ENCODE measurements at regions not wholly inside any gene's neighbourhood (a gene's known extent, or its start where the extent isn't known, plus 50 kb on each side); places are given as distances from the start of the nearest gene placed in this dataset.

DNA sequence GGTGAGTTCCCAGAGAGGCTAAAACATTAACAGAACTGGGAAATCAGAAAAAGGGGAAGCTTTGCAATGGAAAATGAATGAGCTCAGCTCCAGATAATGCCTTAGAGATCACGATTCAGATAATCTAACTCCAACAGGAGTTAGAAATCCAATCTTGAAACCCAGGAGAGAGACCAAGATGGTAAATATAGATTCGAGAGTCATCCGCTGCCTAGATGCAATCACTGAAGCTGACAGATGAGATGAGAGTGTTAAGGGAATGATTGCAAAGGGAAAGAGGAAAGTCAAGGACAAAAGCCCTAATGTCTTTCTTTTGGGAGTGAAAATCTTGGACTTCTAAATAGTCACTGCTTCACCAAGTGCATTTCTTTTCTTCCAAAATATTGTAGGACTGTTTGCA, 722.0 kb downstream of the EPHA4 start:
- 43% methylated on average over 3 of the region's 3 CpGs for WGBS
- Histone ChIP-seq H3K4me1 (replicated peaks) (no peaks in the 10 kb centered on the region), H3K27ac (no peak overlapping the region), H3K36me3 (no peaks in the 10 kb centered on the region), H3K4me3 (no peak overlapping the region), H3K9me3 (no peaks in the 10 kb centered on the region), H3K27me3 (replicated peaks; ENCODE audit: insufficient read depth) (no peaks in the 10 kb centered on the region)
- DNase-seq (ENCODE audit: low spot score), result no peak
- TF ChIP-seq POLR2AphosphoS5 (IDR thresholded peaks at IDR 0.05) (no peak), POLR2A (IDR thresholded peaks at IDR 0.05) (no peak)
- TF ChIP-seq, protein P1, sequence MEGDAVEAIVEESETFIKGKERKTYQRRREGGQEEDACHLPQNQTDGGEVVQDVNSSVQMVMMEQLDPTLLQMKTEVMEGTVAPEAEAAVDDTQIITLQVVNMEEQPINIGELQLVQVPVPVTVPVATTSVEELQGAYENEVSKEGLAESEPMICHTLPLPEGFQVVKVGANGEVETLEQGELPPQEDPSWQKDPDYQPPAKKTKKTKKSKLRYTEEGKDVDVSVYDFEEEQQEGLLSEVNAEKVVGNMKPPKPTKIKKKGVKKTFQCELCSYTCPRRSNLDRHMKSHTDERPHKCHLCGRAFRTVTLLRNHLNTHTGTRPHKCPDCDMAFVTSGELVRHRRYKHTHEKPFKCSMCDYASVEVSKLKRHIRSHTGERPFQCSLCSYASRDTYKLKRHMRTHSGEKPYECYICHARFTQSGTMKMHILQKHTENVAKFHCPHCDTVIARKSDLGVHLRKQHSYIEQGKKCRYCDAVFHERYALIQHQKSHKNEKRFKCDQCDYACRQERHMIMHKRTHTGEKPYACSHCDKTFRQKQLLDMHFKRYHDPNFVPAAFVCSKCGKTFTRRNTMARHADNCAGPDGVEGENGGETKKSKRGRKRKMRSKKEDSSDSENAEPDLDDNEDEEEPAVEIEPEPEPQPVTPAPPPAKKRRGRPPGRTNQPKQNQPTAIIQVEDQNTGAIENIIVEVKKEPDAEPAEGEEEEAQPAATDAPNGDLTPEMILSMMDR (IDR thresholded peaks at IDR 0.05), result no peak
- intact Hi-C loops (cut with DNase I), result no loop called here

DNA sequence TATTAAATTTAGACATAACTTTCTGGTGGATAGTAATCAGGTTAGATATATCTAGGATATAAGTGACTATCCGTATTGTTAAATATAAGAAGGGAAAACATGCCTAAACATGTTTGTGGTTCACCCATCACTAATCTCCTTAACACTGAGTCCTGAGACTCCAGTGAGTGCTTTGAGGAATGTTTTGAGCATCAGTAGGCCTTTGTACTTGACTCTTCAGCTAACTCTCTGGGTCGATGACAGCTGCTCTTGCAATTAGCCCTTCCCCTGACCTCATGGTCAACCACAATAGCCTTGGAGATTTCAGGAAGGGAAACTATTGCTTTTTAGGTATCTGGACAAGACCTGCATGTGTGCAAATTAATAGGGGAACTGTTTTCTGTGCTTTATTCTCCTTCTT, 716.8 kb downstream of the EPHA4 start:
- no peak overlapping the region for H3K4me3 ChIP-seq
- WGBS, result 63% methylated on average over 2 of the region's 2 CpGs
- no peaks in the 10 kb centered on the region for H3K27me3 ChIP-seq (replicated peaks; ENCODE audit: insufficient read depth)
- no peak overlapping the region for H3K27ac ChIP-seq
- intact Hi-C loops (cut with DNase I), result no loop called here
- no peaks in the 10 kb centered on the region for H3K4me1 ChIP-seq (replicated peaks)
- no peaks in the 10 kb centered on the region for H3K36me3 ChIP-seq
- TF ChIP-seq POLR2A (IDR thresholded peaks at IDR 0.05), result no peak
- TF ChIP-seq POLR2AphosphoS5 (IDR thresholded peaks at IDR 0.05), result no peak
- TF ChIP-seq, protein P1 (IDR thresholded peaks at IDR 0.05), result no peak
- DNase-seq (ENCODE audit: low spot score), result no peak
- H3K9me3 ChIP-seq, result no peaks in the 10 kb centered on the region

DNA sequence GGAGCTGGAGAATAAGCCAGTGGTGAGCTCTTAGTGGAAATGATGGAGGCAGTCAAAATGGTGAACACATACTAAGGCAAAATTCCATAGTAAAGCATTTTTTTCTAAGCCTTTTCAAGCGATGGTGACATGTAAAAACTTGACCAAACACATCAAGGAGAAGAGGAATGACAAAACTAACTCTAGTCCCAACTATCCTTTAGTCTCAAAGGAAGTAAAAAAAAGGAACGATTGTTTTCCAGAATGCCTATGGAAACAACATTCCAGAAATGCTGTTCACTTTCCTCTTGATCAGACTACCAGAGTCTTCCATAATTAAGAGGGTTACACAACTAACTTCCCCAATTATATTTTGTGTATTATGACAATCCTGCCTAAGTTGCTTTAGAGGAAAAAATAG, 715.6 kb downstream of the EPHA4 start:
- Histone ChIP-seq H3K4me1 (replicated peaks) (no peaks in the 10 kb centered on the region), H3K4me3 (no peak overlapping the region), H3K27me3 (replicated peaks; ENCODE audit: insufficient read depth) (no peaks in the 10 kb centered on the region), H3K9me3 (no peaks in the 10 kb centered on the region), H3K27ac (no peak overlapping the region), H3K36me3 (no peaks in the 10 kb centered on the region)
- no peak for DNase-seq (ENCODE audit: low spot score)
- WGBS, result 74% methylated on average over 2 of the region's 2 CpGs
- intact Hi-C loops (cut with DNase I), result no loop called here
- TF ChIP-seq, protein P1 (IDR thresholded peaks at IDR 0.05), result no peak
- no peak for TF ChIP-seq POLR2AphosphoS5 (IDR thresholded peaks at IDR 0.05)
- TF ChIP-seq POLR2A (IDR thresholded peaks at IDR 0.05), result no peak

DNA sequence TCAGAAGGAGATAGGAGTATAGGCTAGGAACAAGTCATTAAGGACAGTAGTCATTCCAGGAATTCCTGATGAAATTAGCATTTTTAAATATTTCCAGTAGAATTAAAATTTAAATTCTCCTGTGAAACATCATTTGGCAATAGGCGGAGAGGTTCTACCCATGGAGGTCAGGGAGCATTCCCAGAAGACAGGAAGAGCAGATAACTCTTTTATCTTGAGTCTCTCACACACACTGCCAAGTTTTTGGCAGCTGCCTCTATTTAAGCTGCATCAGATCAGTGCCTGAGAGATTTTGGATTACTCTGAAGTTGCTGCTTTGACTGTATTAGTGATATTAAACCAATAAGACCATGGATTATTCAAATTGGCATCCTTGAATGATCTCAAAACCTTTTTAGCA, 714.7 kb downstream of the EPHA4 start:
- Histone ChIP-seq H3K36me3 (no peaks in the 10 kb centered on the region), H3K4me3 (no peak overlapping the region), H3K27me3 (replicated peaks; ENCODE audit: insufficient read depth) (no peaks in the 10 kb centered on the region), H3K4me1 (replicated peaks) (no peaks in the 10 kb centered on the region), H3K27ac (no peak overlapping the region), H3K9me3 (no peaks in the 10 kb centered on the region)
- 88% methylated on average over 1 of the region's 1 CpG for WGBS
- intact Hi-C loops (cut with DNase I), result no loop called here
- TF ChIP-seq, protein P1 (IDR thresholded peaks at IDR 0.05), result no peak
- TF ChIP-seq POLR2A (IDR thresholded peaks at IDR 0.05), result no peak
- no peak for DNase-seq (ENCODE audit: low spot score)

DNA sequence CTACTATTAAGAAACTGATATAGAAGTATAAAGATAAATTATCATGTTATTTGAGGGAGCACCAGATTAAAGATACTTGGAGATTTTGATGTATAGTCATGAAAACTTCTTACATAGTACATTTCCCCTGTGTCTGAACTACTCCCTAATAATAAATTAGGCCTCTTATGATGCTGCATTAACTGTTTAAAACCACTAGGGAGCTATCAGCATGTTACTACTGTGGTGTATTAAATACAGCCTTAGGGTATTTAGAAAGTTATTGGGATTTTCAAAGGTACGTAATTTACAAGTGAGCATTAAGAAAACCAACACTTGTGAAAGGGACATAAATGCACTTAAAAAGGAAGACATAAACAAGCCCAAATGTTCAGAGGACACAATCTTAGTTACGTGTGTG, 714.0 kb downstream of the EPHA4 start:
- no peak overlapping the region for H3K27ac ChIP-seq
- 84% methylated on average over 2 of the region's 2 CpGs for WGBS
- DNase-seq (ENCODE audit: low spot score), result no peak
- H3K27me3 ChIP-seq (replicated peaks; ENCODE audit: insufficient read depth), result no peaks in the 10 kb centered on the region
- H3K36me3 ChIP-seq, result no peaks in the 10 kb centered on the region
- no peaks in the 10 kb centered on the region for H3K9me3 ChIP-seq
- H3K4me3 ChIP-seq, result no peak overlapping the region
- intact Hi-C loops (cut with DNase I), result no loop called here
- TF ChIP-seq POLR2AphosphoS5 (IDR thresholded peaks at IDR 0.05) (no peak), POLR2A (IDR thresholded peaks at IDR 0.05) (no peak)
- TF ChIP-seq, protein P1 (IDR thresholded peaks at IDR 0.05), result no peak
- H3K4me1 ChIP-seq (replicated peaks), result no peaks in the 10 kb centered on the region
